A673 (cell line): ENCODE measurements at regions not wholly inside any gene's neighbourhood (a gene's known extent, or its start where the extent isn't known, plus 50 kb on each side); places are given as distances from the start of the nearest gene placed in this dataset.

Source experiments
- CTCF ChIP-seq: fragments of 300-800, 200-600 bp; sonication (generic); conservative IDR thresholded peaks from 2 replicates; pipeline ENCODE4 v1.5.1; 2017; ENCODE audit warnings: low read depth, mild to moderate bottlenecking, antibody characterized with exemption, low read length, moderate library complexity, mixed read lengths
- EZH2 ChIP-seq: fragments of 200-600 bp; sonication (generic); IDR thresholded peaks from 2 replicates; pipeline ENCODE4 v1.6.1; 2017; ENCODE audit warnings: borderline replicate concordance, low read depth, mild to moderate bottlenecking, mixed read lengths, antibody characterized with exemption, low read length; ENCODE audit not compliant: poor library complexity, severe bottlenecking

- TF ChIP-seq CTCF (no peak), EZH2 (no peak)
Measured at GRCh38 chr2:2931318-2932075, 446.1 kb downstream of the EIPR1 start.
